Right atrium auricular region (tissue), 2 donors: ENCODE measurements at regions not wholly inside any gene's neighbourhood (a gene's known extent, or its start where the extent isn't known, plus 50 kb on each side); places are given as distances from the start of the nearest gene placed in this dataset.

ENCODE experiments used
- DNase-seq: peaks from one replicate; pipeline ENCODE4 v3.0.0-alpha.2; 2019; ENCODE audit warnings: low spot score
- H3K27ac ChIP-seq, 2 donors: fragments of 200-600 bp; sonication (generic); 1 replicate in 1 of 2; 2 replicates in 1 of 2; pipeline ENCODE4 v1.5.1; 2016 to 2019
- H3K27me3 ChIP-seq, 2 donors: fragments of 200-600 bp; sonication (generic); one replicate each; pipeline versions ENCODE4 v1.5.1 to v1.6.0; 2017 to 2019
- H3K36me3 ChIP-seq: fragments of 200-600 bp; sonication (generic); one replicate; pipeline ENCODE4 v1.5.1; 2016
- H3K4me1 ChIP-seq, 2 donors: fragments of 200-600 bp; sonication (generic); one replicate each; pipeline versions ENCODE4 v1.5.1 to v1.6.0; 2017 to 2019
- H3K4me3 ChIP-seq, 2 donors: fragments of 200-600 bp; sonication (generic); 1 replicate in 1 of 2; 2 replicates in 1 of 2; pipeline ENCODE4 v1.5.1; 2017 to 2019; ENCODE audit warnings: mild to moderate bottlenecking in 1 of 2, moderate library complexity in 1 of 2
- H3K9me3 ChIP-seq, 2 donors: fragments of 200-600 bp; sonication (generic); one replicate each; pipeline ENCODE4 v1.5.1; 2019
- TF ChIP-seq, protein P1 (sequence below), 2 donors: fragments of 200-600 bp; sonication (generic); IDR thresholded peaks; one replicate each; pipeline ENCODE4 v1.5.1; 2019; ENCODE audit warnings: antibody characterized with exemption in 2 of 2

DNA sequence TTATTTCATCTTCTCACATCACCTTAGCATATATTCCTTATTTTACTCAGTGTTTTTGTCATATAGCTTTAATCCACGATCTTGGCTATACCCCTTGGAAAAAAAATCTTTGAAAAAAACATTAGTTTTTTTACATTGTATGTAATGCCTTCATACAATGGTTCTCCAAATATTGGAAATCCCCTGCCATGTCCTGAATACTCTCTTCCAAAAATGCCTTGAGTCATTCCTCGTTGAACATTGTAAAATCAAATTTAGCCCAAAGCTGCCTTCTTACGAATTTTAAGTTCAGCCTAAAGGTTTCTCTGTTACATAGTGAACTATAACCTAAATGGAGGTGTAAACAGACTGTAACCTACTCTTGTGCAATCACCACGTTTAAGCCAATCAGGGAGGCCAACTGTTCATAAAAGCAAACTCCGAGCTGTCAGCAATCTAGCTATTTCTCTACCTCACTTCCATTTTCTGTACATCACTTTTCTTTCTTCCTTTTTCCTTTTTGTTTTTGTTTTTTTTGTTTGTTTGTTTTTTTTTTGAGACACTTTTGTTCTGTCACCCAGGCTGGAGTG lies 140.1 kb downstream of the ANXA2 start:
- Histone ChIP-seq H3K27ac (no peak overlapping the region), H3K27me3 (no peaks in the 10 kb centered on the region), H3K4me1 (no peaks in the 10 kb centered on the region), H3K4me3 (no peak overlapping the region), H3K36me3 (no peaks in the 10 kb centered on the region), H3K9me3 (no peaks in the 10 kb centered on the region)
- TF ChIP-seq, protein P1, sequence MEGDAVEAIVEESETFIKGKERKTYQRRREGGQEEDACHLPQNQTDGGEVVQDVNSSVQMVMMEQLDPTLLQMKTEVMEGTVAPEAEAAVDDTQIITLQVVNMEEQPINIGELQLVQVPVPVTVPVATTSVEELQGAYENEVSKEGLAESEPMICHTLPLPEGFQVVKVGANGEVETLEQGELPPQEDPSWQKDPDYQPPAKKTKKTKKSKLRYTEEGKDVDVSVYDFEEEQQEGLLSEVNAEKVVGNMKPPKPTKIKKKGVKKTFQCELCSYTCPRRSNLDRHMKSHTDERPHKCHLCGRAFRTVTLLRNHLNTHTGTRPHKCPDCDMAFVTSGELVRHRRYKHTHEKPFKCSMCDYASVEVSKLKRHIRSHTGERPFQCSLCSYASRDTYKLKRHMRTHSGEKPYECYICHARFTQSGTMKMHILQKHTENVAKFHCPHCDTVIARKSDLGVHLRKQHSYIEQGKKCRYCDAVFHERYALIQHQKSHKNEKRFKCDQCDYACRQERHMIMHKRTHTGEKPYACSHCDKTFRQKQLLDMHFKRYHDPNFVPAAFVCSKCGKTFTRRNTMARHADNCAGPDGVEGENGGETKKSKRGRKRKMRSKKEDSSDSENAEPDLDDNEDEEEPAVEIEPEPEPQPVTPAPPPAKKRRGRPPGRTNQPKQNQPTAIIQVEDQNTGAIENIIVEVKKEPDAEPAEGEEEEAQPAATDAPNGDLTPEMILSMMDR (IDR thresholded peaks at IDR 0.05) = no peak
- DNase-seq = no peak

DNA sequence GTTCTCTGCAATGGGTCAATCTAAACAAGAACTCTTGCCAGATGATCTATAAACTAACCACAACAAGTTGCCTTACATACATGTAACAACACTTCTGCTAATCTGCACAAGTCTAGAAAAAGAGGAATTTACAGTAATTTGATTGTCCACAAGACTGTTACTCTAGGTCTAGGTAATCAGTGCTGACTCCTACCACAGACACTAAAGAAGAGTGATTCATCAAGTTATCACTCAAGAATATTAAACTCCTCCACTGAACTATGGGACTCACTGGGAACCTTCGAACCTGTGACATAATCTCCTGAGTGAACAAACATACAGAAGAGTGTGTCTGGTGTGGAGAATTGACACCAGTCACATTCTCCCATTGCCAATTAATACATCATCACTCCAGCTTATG lies 138.3 kb downstream of the ANXA2 start:
- no peaks in the 10 kb centered on the region for H3K4me1 ChIP-seq
- no peaks in the 10 kb centered on the region for H3K27me3 ChIP-seq
- DNase-seq = no peak
- TF ChIP-seq, protein P1 (IDR thresholded peaks at IDR 0.05) = no peak
- no peak overlapping the region for H3K4me3 ChIP-seq
- no peak overlapping the region for H3K27ac ChIP-seq
- H3K36me3 ChIP-seq = no peaks in the 10 kb centered on the region
- no peaks in the 10 kb centered on the region for H3K9me3 ChIP-seq

DNA sequence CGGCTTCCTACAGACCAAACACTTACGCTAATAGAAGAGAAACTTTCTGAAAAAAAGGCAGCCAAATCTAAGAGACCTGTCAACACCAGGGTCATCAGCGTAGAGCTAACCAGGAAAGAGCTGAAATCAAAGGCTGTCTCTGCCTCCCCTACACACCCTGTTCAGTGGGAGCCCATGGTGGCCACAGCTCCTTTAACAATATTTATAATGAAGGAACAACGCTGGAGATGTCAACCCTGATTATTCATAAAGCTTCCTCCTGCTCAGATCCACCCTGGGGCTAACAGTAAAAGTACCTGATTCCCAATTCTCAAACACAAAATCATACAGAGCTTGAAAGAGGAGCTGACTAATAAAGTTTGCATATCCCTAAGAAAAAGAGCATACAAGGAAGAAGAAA lies 133.7 kb downstream of the ANXA2 start:
- DNase-seq = no peak
- no peak overlapping the region for H3K4me3 ChIP-seq
- no peaks in the 10 kb centered on the region for H3K27me3 ChIP-seq
- TF ChIP-seq, protein P1 (IDR thresholded peaks at IDR 0.05) = no peak
- no peak overlapping the region for H3K27ac ChIP-seq
- H3K4me1 ChIP-seq = no peaks in the 10 kb centered on the region
- no peaks in the 10 kb centered on the region for H3K9me3 ChIP-seq
- H3K36me3 ChIP-seq = no peaks in the 10 kb centered on the region

DNA sequence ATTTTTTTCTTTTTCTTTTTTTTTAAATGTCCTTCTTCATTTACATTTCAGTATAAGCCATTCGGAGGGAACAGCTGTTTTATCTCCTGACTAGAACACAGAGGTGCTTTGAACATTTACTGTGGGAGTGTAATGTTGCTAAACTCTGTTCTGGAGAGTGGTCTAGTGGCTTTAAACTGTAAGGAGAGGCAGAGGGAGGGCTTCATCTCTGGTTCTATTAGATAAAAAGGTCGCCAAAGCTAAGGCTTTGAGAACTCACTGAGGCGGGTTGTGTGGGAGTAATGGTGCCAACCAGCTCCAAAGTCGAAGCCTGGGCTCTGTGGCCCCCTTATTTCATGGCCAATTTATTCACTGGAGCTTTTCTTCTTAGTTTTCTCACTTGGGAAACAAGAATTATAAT lies 133.2 kb downstream of the ANXA2 start:
- Histone ChIP-seq H3K4me1 (no peaks in the 10 kb centered on the region), H3K4me3 (no peak overlapping the region), H3K9me3 (no peaks in the 10 kb centered on the region), H3K27me3 (no peaks in the 10 kb centered on the region), H3K27ac (no peak overlapping the region), H3K36me3 (no peaks in the 10 kb centered on the region)
- TF ChIP-seq, protein P1 (IDR thresholded peaks at IDR 0.05) = no peak
- DNase-seq = no peak

DNA sequence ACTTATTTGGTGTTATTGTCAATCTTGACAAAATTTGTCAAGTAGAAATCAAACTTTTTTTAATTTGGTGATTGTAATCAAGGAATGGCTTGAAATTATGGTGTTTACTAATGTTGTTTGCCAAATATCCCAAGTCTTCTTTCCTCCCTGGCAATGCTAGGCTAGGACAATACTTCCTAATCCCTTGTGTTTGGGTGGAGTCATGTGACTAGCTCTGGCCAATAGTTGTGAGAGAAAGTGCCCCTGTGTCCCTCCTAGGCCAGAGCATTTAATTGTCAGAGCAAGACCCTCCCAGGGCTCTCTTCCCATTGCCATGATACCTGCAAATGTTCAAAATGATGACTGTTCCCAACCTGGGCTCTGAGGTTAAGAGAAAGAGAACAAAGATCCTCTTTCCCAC lies 132.7 kb downstream of the ANXA2 start:
- Histone ChIP-seq H3K4me1 (no peaks in the 10 kb centered on the region), H3K9me3 (no peaks in the 10 kb centered on the region), H3K27ac (no peak overlapping the region), H3K27me3 (no peaks in the 10 kb centered on the region), H3K4me3 (no peak overlapping the region), H3K36me3 (no peaks in the 10 kb centered on the region)
- TF ChIP-seq, protein P1 (IDR thresholded peaks at IDR 0.05) = no peak
- DNase-seq = no peak

DNA sequence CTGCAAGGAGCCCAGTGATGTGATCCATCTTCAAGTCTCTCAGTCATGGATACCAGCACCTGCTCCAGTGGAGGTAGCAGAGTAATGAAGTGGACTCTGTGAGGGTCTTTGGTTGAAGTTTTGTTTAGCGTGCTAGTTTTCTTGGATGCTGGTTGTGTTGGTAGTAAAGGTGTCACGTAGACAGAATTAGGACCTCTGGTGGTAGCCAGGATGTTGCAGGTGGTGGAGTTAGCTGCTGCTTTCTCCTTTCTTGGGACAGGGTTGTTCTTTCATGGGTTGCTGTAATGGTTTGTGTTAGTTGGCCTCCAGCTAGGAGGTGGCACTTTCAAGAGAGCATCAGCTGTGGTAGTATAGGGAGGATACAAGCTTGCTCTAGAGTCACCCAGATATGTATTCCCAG lies 125.2 kb downstream of the ANXA2 start:
- Histone ChIP-seq H3K36me3 (no peaks in the 10 kb centered on the region), H3K27me3 (no peaks in the 10 kb centered on the region), H3K4me1 (no peaks in the 10 kb centered on the region), H3K27ac (no peak overlapping the region), H3K9me3 (peaks cover 0 to 26% of the 10 kb centered on the region in 2 donors), H3K4me3 (no peak overlapping the region)
- no peak for DNase-seq
- TF ChIP-seq, protein P1 (IDR thresholded peaks at IDR 0.05) = no peak
